Mesendoderm (in vitro differentiated cells): ENCODE measurements at regions not wholly inside any gene's neighbourhood (a gene's known extent, or its start where the extent isn't known, plus 50 kb on each side); places are given as distances from the start of the nearest gene placed in this dataset.

Experiments
- DNase-seq: peaks from one replicate; pipeline ENCODE4 v3.0.0; 2013
- H2AK5ac ChIP-seq: 2 replicates; pipeline ENCODE4 v1.6.1; 2013; ENCODE audit warnings: low read length, inconsistent platforms
- H2BK120ac ChIP-seq: 2 replicates; pipeline ENCODE4 v1.6.1; 2013; ENCODE audit warnings: low read depth, mild to moderate bottlenecking, low read length, moderate library complexity, mixed read lengths
- H2BK15ac ChIP-seq: replicated peaks from 2 replicates; pipeline ENCODE4 v1.6.1; 2013; ENCODE audit warnings: low read depth, mild to moderate bottlenecking, moderate library complexity
- H2BK5ac ChIP-seq: 2 replicates; pipeline ENCODE4 v1.6.1; 2013; ENCODE audit warnings: low read length, inconsistent platforms
- H3K18ac ChIP-seq: 2 replicates; pipeline ENCODE4 v1.6.1; 2013; ENCODE audit warnings: mild to moderate bottlenecking, low read length, mixed read lengths
- H3K23ac ChIP-seq: one replicate; pipeline ENCODE4 v1.6.1; 2013; ENCODE audit warnings: low read length
- H3K27ac ChIP-seq: 2 replicates; pipeline ENCODE4 v1.5.1; 2013; ENCODE audit warnings: low read depth, mild to moderate bottlenecking, inconsistent platforms, low read length, moderate library complexity
- H3K27me3 ChIP-seq: 2 replicates; pipeline ENCODE4 v1.6.1; 2013; ENCODE audit warnings: low read length, control low read depth, mild to moderate bottlenecking, inconsistent platforms; ENCODE audit not compliant: insufficient read depth, poor library complexity
- H3K36me3 ChIP-seq: 2 replicates; pipeline ENCODE4 v1.6.1; 2013; ENCODE audit warnings: low read length, inconsistent platforms; ENCODE audit not compliant: control insufficient read depth, insufficient read depth
- H3K4ac ChIP-seq: one replicate; pipeline ENCODE4 v1.6.1; 2013; ENCODE audit warnings: low read depth, mild to moderate bottlenecking, low read length, moderate library complexity
- H3K4me1 ChIP-seq: 2 replicates; pipeline ENCODE4 v1.6.1; 2013; ENCODE audit warnings: low read depth, low read length, inconsistent platforms; ENCODE audit not compliant: control insufficient read depth
- H3K4me2 ChIP-seq: 2 replicates; pipeline ENCODE4 v1.6.1; 2013; ENCODE audit warnings: low read length
- H3K4me3 ChIP-seq: 2 replicates; pipeline ENCODE4 v1.5.1; 2013; ENCODE audit warnings: mild to moderate bottlenecking, low read length
- H3K56ac ChIP-seq: one replicate; pipeline ENCODE4 v1.6.1; 2013; ENCODE audit warnings: low read length
- H3K79me1 ChIP-seq: 2 replicates; pipeline ENCODE4 v1.6.1; 2013; ENCODE audit warnings: low read length, inconsistent platforms
- H3K79me2 ChIP-seq: 2 replicates; pipeline ENCODE4 v1.6.1; 2013; ENCODE audit warnings: mild to moderate bottlenecking, low read length; ENCODE audit not compliant: control insufficient read depth, insufficient read depth
- H3K9ac ChIP-seq: 2 replicates; pipeline ENCODE4 v1.6.1; 2013; ENCODE audit warnings: low read length, inconsistent platforms
- H4K5ac ChIP-seq: one replicate; pipeline ENCODE4 v1.6.1; 2013; ENCODE audit warnings: low read length
- H4K8ac ChIP-seq: one replicate; pipeline ENCODE4 v1.6.1; 2013; ENCODE audit warnings: low read depth, mild to moderate bottlenecking, control low read depth, low read length, moderate library complexity
- WGBS: extraction: QIAGEN DNeasy Blood & Tissue Kit; methylation state at CpG from one replicate; pipeline ENCODE4 v1.1.7; 2013; ENCODE audit warnings: low lambda C conversion rate, missing lambda C conversion rate; ENCODE audit not compliant: insufficient coverage; ENCODE audit errors: extremely low coverage; 5-methylcytosine and 5-hydroxymethylcytosine counted together

DNA sequence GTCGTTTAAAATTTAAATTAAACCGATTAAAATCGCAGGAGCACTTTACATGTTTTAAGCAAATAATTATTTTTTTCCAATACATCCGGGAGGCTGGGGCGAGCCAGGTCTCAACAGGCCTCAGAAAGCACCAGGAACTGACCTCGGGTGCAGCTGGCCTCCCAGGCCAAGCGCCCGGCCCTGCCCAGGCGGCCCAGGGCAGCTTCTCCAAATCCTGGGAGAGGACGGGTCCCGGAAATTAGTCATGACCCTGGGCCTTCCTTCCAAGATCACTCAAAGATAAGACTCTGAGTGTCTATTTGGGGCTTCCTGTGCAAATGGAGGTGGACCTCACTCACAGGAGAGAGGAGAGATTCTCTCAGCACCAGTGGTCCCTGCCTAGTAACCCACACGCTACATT is 177.1 kb downstream of the BCL11B start:
- Histone ChIP-seq H3K9ac (no peak overlapping the region), H3K4me3 (no peak overlapping the region), H3K18ac (no peak overlapping the region), H2BK15ac (no peak overlapping the region), H3K79me1 (no peaks in the 10 kb centered on the region), H3K4ac (no peak overlapping the region), H2AK5ac (no peak overlapping the region), H3K4me2 (no peak overlapping the region), H3K79me2 (no peaks in the 10 kb centered on the region), H3K27me3 (no peaks in the 10 kb centered on the region), H3K56ac (no peak overlapping the region), H2BK5ac (no peak overlapping the region), H4K8ac (no peak overlapping the region), H3K36me3 (no peaks in the 10 kb centered on the region), H4K5ac (no peak overlapping the region), H2BK120ac (no peak overlapping the region), H3K4me1 (no peaks in the 10 kb centered on the region), H3K27ac (no peak overlapping the region), H3K23ac (no peak overlapping the region)
- DNase-seq = no peak
- WGBS = no CpG with 5 or more reads among the region's 12 CpGs

DNA sequence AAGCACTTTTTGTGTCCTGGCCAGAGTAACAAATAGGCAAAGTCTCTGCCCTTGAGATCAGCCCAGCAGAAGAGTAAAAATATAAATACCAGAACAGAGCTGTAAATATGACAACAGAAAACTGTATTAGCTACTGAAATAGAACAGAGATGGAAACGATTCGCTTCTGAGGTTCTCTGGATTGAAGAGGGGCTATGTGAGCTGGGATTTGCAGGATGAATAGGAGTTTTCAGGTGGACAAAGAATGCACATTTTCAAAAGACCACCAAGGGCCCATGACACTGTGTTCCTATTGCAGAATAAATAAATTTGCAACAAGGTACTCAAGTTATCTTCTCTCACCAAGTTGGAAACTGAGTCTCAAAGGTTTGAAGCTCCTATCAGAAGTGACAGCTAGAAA is 176.6 kb downstream of the BCL11B start:
- WGBS = no CpG with 5 or more reads among the region's 2 CpGs

GRCh38 chr14:99098199-99098598 is 173.8 kb downstream of the BCL11B start:
- H3K4me2 ChIP-seq = no peak overlapping the region
- H3K23ac ChIP-seq = no peak overlapping the region
- no peak overlapping the region for H2BK5ac ChIP-seq
- no peak overlapping the region for H4K5ac ChIP-seq
- DNase-seq = no peak
- no CpG with 5 or more reads among the region's 6 CpGs for WGBS
- no peak overlapping the region for H2AK5ac ChIP-seq
- H2BK15ac ChIP-seq = no peak overlapping the region
- no peaks in the 10 kb centered on the region for H3K4me1 ChIP-seq
- no peak overlapping the region for H3K4me3 ChIP-seq
- no peaks in the 10 kb centered on the region for H3K79me1 ChIP-seq
- H3K27ac ChIP-seq = no peak overlapping the region
- no peak overlapping the region for H3K56ac ChIP-seq
- no peaks in the 10 kb centered on the region for H3K79me2 ChIP-seq
- no peaks in the 10 kb centered on the region for H3K36me3 ChIP-seq
- H2BK120ac ChIP-seq = no peak overlapping the region
- H4K8ac ChIP-seq = no peak overlapping the region
- no peak overlapping the region for H3K9ac ChIP-seq
- H3K27me3 ChIP-seq = no peaks in the 10 kb centered on the region
- no peak overlapping the region for H3K4ac ChIP-seq
- no peak overlapping the region for H3K18ac ChIP-seq

More for the DNA sequence above, 176.6 kb downstream of the BCL11B start:
- no peak overlapping the region for H2BK15ac ChIP-seq
- no peak overlapping the region for H3K9ac ChIP-seq
- no peaks in the 10 kb centered on the region for H3K4me1 ChIP-seq
- H3K23ac ChIP-seq = no peak overlapping the region
- no peak overlapping the region for H3K4me3 ChIP-seq
- H3K4me2 ChIP-seq = no peak overlapping the region
- no peak overlapping the region for H2BK120ac ChIP-seq
- H3K4ac ChIP-seq = no peak overlapping the region
- H2AK5ac ChIP-seq = no peak overlapping the region
- no peak overlapping the region for H3K27ac ChIP-seq
- no peaks in the 10 kb centered on the region for H3K27me3 ChIP-seq
- DNase-seq = no peak
- H3K79me1 ChIP-seq = no peaks in the 10 kb centered on the region
- no peak overlapping the region for H3K18ac ChIP-seq
- H4K8ac ChIP-seq = no peak overlapping the region
- no peaks in the 10 kb centered on the region for H3K36me3 ChIP-seq
- H2BK5ac ChIP-seq = no peak overlapping the region
- no peaks in the 10 kb centered on the region for H3K79me2 ChIP-seq
- H4K5ac ChIP-seq = no peak overlapping the region
- H3K56ac ChIP-seq = no peak overlapping the region

DNA sequence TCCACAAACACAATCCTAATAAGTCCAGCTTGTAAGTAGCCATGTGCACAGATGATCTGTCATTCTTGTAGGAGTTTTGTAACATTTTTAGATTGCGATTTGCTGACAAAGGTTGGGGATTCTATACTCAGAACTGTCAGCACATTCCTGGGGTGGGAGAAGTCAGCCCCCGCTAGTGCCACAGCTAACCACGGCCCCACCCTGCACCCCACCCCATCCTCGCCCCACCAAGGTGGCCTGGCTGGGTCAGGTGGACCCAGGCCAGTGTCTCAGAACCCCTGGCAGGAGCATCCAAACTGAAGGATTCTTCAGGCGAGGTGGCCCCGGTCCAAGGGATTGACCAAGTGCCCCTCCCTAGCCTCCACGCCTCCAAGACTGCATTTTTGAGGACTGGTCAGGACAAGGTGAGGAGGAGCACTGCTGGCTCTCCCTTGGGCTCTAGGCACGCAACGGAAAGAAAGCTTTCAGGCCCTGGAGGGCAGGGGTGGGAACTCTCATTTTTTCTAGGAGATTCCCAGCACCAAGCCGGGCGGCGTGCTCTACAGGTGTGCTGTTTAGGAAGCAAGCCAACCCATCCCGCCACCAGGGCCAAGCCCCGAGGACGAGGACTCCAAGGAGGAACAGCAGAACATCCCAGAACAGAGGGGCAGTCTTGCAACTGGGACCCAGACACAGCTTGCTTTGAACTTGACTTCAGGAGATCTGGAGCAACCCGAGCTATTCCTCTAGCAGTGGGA is 172.8 kb downstream of the BCL11B start:
- H2BK5ac ChIP-seq = no peak overlapping the region
- no peak overlapping the region for H2AK5ac ChIP-seq
- H4K5ac ChIP-seq = no peak overlapping the region
- H3K27me3 ChIP-seq = no peaks in the 10 kb centered on the region
- no peak overlapping the region for H4K8ac ChIP-seq
- no peaks in the 10 kb centered on the region for H3K36me3 ChIP-seq
- H3K9ac ChIP-seq = no peak overlapping the region
- H3K79me2 ChIP-seq = no peaks in the 10 kb centered on the region
- no peak overlapping the region for H3K4ac ChIP-seq
- no peak overlapping the region for H3K18ac ChIP-seq
- WGBS = no CpG with 5 or more reads among the region's 16 CpGs
- H3K79me1 ChIP-seq = no peaks in the 10 kb centered on the region
- H3K4me1 ChIP-seq = no peaks in the 10 kb centered on the region
- no peak overlapping the region for H2BK15ac ChIP-seq
- H2BK120ac ChIP-seq = no peak overlapping the region
- no peak overlapping the region for H3K4me3 ChIP-seq
- no peak overlapping the region for H3K27ac ChIP-seq
- no peak overlapping the region for H3K4me2 ChIP-seq
- H3K56ac ChIP-seq = no peak overlapping the region
- H3K23ac ChIP-seq = no peak overlapping the region
- no peak for DNase-seq

DNA sequence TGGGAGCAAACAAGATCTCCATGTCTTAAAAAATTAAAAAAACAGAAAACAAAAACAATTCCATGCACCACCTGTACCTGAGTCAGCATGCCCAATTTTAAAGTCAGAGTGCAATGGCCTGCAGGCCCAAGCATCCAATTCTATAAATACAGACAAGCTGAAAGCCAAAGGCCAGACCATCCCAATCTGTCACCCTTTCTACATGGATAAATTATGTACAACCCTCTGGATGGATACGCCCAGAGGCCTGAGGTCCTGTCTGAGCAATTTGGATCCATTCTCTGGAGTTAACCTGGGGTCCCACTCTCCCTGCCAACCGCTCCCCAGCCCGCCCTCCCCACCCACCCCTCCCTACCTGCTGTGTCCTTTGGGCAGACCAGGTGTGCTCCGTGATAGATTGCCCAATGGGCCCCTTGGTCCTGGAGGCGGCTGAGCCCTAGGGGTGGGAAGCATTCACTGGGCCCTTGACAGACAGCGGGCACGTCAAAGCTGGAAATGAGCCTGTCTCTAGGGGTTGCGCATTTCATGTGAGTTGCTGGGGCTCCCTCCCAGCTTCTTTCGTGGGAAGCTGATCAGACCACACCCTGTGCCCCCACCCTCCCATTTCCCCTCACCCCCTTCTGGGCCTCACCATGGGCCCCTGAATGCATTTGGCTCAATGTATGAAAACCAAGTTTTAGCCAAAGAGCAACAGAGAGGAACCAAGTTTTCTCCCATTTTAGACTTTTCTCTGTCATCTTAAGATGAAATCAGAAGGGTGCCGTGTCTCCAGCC is 171.3 kb downstream of the BCL11B start:
- Histone ChIP-seq H3K4me3 (no peak overlapping the region), H2AK5ac (no peak overlapping the region), H4K8ac (no peak overlapping the region), H3K18ac (no peak overlapping the region), H2BK5ac (no peak overlapping the region), H3K27me3 (no peaks in the 10 kb centered on the region), H3K4ac (no peak overlapping the region), H2BK120ac (no peak overlapping the region), H3K79me1 (no peaks in the 10 kb centered on the region), H3K4me2 (no peak overlapping the region), H3K4me1 (no peaks in the 10 kb centered on the region), H3K79me2 (no peaks in the 10 kb centered on the region), H3K9ac (no peak overlapping the region), H3K56ac (no peak overlapping the region), H3K23ac (no peak overlapping the region), H3K27ac (no peak overlapping the region), H2BK15ac (no peak overlapping the region), H3K36me3 (no peaks in the 10 kb centered on the region), H4K5ac (no peak overlapping the region)
- DNase-seq = no peak
- no CpG with 5 or more reads among the region's 10 CpGs for WGBS
